A549 (cell line): ENCODE measurements at regions not wholly inside any gene's neighbourhood (a gene's known extent, or its start where the extent isn't known, plus 50 kb on each side); places are given as distances from the start of the nearest gene placed in this dataset.

Experiments
- ATAC-seq, 2 experiments: fragments of 200-7000 bp in 1 of 2; fragments of >200 bp in 1 of 2; cut with Nextera tagmentation in 1 of 2; cut with Tn5 transposase in 1 of 2; 3 replicates each; pipeline versions ENCODE4 v1.8.0 to v1.9.1; 2018 to 2020; ENCODE audit warnings: mild to moderate bottlenecking in 1 of 2, moderate library complexity in 1 of 2
- CTCF ChIA-PET: fragments of 300-600 bp; sonication (Branson Sonifier 250); formaldehyde crosslinking; extraction: SDS; loops from one replicate; lab custom pipeline; 2021; ENCODE audit warnings: antibody characterized with exemption, inconsistent platforms; lab: Yijun Ruan, JAX
- POLR2A ChIA-PET: fragments of 350-600 bp; formaldehyde crosslinking; extraction: SDS; loops from one replicate; lab custom pipeline; 2021; ENCODE audit warnings: antibody characterized with exemption, inconsistent platforms; lab: Yijun Ruan, JAX
- DNase-seq, 2 experiments: peaks; one replicate each; pipeline versions ENCODE4 v3.0.0 to v3.0.0-alpha.2; 2011 to 2016; ENCODE audit warnings: low read depth in 1 of 2, low spot score in 1 of 2
- FAIRE-seq: peaks from 2 replicates; lab custom pipeline; 2011; peaks lifted over from hg19 to GRCh38; lab: Jason Lieb, UNC
- H3K27ac ChIP-seq, 2 experiments: fragments of >200 bp; sonication (Bioruptor Twin); formaldehyde crosslinking; 3 replicates each; pipeline ENCODE4 v1.5.1; 2016 to 2017
- H3K4me1 ChIP-seq: fragments of >200 bp; sonication (Bioruptor Twin); formaldehyde crosslinking; 3 replicates; pipeline ENCODE4 v1.6.1; 2016
- H3K4me2 ChIP-seq: fragments of >200 bp; sonication (Bioruptor Twin); formaldehyde crosslinking; 3 replicates; pipeline ENCODE4 v1.6.1; 2016
- H3K4me3 ChIP-seq: fragments of >200 bp; sonication (Bioruptor Twin); formaldehyde crosslinking; 3 replicates; pipeline ENCODE4 v1.5.1; 2016
- H3K9me3 ChIP-seq: fragments of >200 bp; sonication (Bioruptor Twin); formaldehyde crosslinking; 3 replicates; pipeline ENCODE4 v1.6.1; 2016
- ATOH8 ChIP-seq: fragments of 250-450 bp; sonication (Bioruptor Pico); IDR thresholded peaks from 2 replicates; pipeline ENCODE4 v1.5.0; 2020; ENCODE audit warnings: low read depth, mild to moderate bottlenecking, moderate library complexity
- CBX2 ChIP-seq: fragments of 200-600 bp; sonication (generic); IDR thresholded peaks from 2 replicates; pipeline ENCODE4 v1.6.1; 2016; ENCODE audit warnings: low read depth, mild to moderate bottlenecking, borderline replicate concordance
- CBX8 ChIP-seq: fragments of 200-600 bp; sonication (generic); IDR thresholded peaks from 2 replicates; pipeline ENCODE4 v1.6.1; 2016
- CHD4 ChIP-seq: fragments of 200-600 bp; sonication (generic); IDR thresholded peaks from 2 replicates; pipeline ENCODE4 v1.6.1; 2016; ENCODE audit warnings: antibody characterized with exemption, mild to moderate bottlenecking, borderline replicate concordance
- EP300 ChIP-seq, 2 experiments: fragments of >200 bp; sonication (Bioruptor Twin); formaldehyde crosslinking; IDR thresholded peaks; 2 replicates in 1 of 2; 3 replicates in 1 of 2; pipeline ENCODE4 v1.6.1; 2016 to 2017
- FOSB ChIP-seq: fragments of 250-450 bp; sonication (Bioruptor Pico); IDR thresholded peaks from 2 replicates; pipeline ENCODE4 v1.5.0; 2020; ENCODE audit warnings: mild to moderate bottlenecking, moderate library complexity
- FOXS1 ChIP-seq: fragments of 250-450 bp; sonication (Bioruptor Pico); IDR thresholded peaks from 2 replicates; pipeline ENCODE4 v1.5.0; 2020; ENCODE audit warnings: mild to moderate bottlenecking, moderate library complexity
- GATA3 ChIP-seq: IDR thresholded peaks from 2 replicates; pipeline ENCODE4 v1.6.1; 2012; ENCODE audit warnings: borderline replicate concordance
- HOXB13 ChIP-seq: fragments of 250-450 bp; sonication (Bioruptor Pico); IDR thresholded peaks from 2 replicates; pipeline ENCODE4 v1.5.0; 2020; ENCODE audit warnings: low read depth, mild to moderate bottlenecking, moderate library complexity
- JUNB ChIP-seq: fragments of >200 bp; sonication (Bioruptor Twin); formaldehyde crosslinking; IDR thresholded peaks from 2 replicates; pipeline ENCODE4 v1.6.1; 2016
- MAX ChIP-seq: IDR thresholded peaks from 2 replicates; pipeline ENCODE4 v1.6.1; 2012
- MAZ ChIP-seq: fragments of 150-350 bp; IDR thresholded peaks from 2 replicates; pipeline ENCODE4 v1.6.1; 2014; ENCODE audit warnings: antibody characterized with exemption, low read depth, low read length, borderline replicate concordance
- NR3C1 ChIP-seq: fragments of >200 bp; sonication (Bioruptor Twin); formaldehyde crosslinking; IDR thresholded peaks from 3 replicates; pipeline ENCODE4 v1.6.1; 2017
- PBX3 ChIP-seq: IDR thresholded peaks from 2 replicates; pipeline ENCODE4 v1.6.1; 2012
- RAD21 ChIP-seq, 2 experiments: fragments of >200 bp in 1 of 2; sonication (Bioruptor Twin) in 1 of 2; formaldehyde crosslinking in 1 of 2; IDR thresholded peaks in 1 of 2; conservative IDR thresholded peaks in 1 of 2; 2 replicates in 1 of 2; 3 replicates in 1 of 2; pipeline ENCODE4 v1.6.1; 2012 to 2018; ENCODE audit warnings: inconsistent platforms in 1 of 2
- REST ChIP-seq: fragments of 200-600 bp; sonication (generic); IDR thresholded peaks from 2 replicates; pipeline ENCODE4 v1.6.1; 2016; ENCODE audit warnings: antibody characterized with exemption, mild to moderate bottlenecking, moderate library complexity
- SMC3 ChIP-seq: fragments of >200 bp; sonication (Bioruptor Twin); formaldehyde crosslinking; IDR thresholded peaks from 3 replicates; pipeline ENCODE4 v1.6.1; 2018; ENCODE audit warnings: inconsistent platforms
- SREBF2 ChIP-seq: fragments of 450-650 bp; IDR thresholded peaks from 2 replicates; pipeline ENCODE4 v1.6.1; 2014; ENCODE audit warnings: mild to moderate bottlenecking, moderate library complexity
- TFCP2L1 ChIP-seq: fragments of 250-450 bp; sonication (Bioruptor Pico); IDR thresholded peaks from 2 replicates; pipeline ENCODE4 v1.5.0; 2021; ENCODE audit warnings: mild to moderate bottlenecking
- USF2 ChIP-seq: fragments of 450-650 bp; IDR thresholded peaks from 2 replicates; pipeline ENCODE4 v1.6.1; 2014; ENCODE audit warnings: antibody characterized with exemption
- ZFP36 ChIP-seq: fragments of 450-650 bp; IDR thresholded peaks from 2 replicates; pipeline ENCODE4 v1.6.1; 2014; ENCODE audit warnings: borderline replicate concordance; ENCODE audit not compliant: partially characterized antibody
- ZSCAN20 ChIP-seq: fragments of 250-450 bp; sonication (Bioruptor Pico); IDR thresholded peaks from 2 replicates; pipeline ENCODE4 v1.8.0; 2022; ENCODE audit warnings: mild to moderate bottlenecking, moderate library complexity
- WGBS: methylation state at CpG from one replicate; pipeline ENCODE4 v1.1.6; 2017; ENCODE audit errors: missing lambda C conversion rate; 5-methylcytosine and 5-hydroxymethylcytosine counted together

- TF ChIP-seq PBX3 = no peak
- no peak for TF ChIP-seq RAD21 (conservative IDR thresholded peaks at IDR 0.05 in 1 of 2, IDR thresholded peaks at IDR 0.05 in 1 of 2)
- no peak for TF ChIP-seq JUNB
- TF ChIP-seq FOXS1 (CRISPR knock-in tag) = no peak
- TF ChIP-seq CHD4 = no peak
- TF ChIP-seq CBX8 = no peak
- TF ChIP-seq CBX2 = no peak
- TF ChIP-seq MAZ = no peak
- no peak for TF ChIP-seq GATA3
- TF ChIP-seq ZFP36 = no peak
- no peak for TF ChIP-seq SREBF2
- no peak for TF ChIP-seq HOXB13 (CRISPR knock-in tag)
- TF ChIP-seq USF2 = no peak
- no peak for TF ChIP-seq TFCP2L1
- TF ChIP-seq SMC3 = no peak
- TF ChIP-seq MAX = no peak
- TF ChIP-seq REST = no peak
- no peak for TF ChIP-seq EP300 (IDR thresholded peaks at IDR 0.05)
- no peak for TF ChIP-seq ZSCAN20
- TF ChIP-seq NR3C1 = no peak
- CTCF ChIA-PET = no interaction called here
- DNase-seq = no peak
- Histone ChIP-seq H3K9me3 (no peaks in the 10 kb centered on the region), H3K4me3 (no peak overlapping the region), H3K4me2 (no peak overlapping the region), H3K4me1 (no peaks in the 10 kb centered on the region), H3K27ac (no peak overlapping the region)
- POLR2A ChIA-PET = no interaction called here
- ATAC-seq = no peak
- 21% methylated on average over 2 of the region's 2 CpGs for WGBS
- no peak for FAIRE-seq
Observed at GRCh38 chr5:51539232-51539631, 156.0 kb downstream of the ISL1 start.

- DNase-seq (no peak), ATAC-seq (no peak), FAIRE-seq (no peak)
- Histone ChIP-seq H3K27ac (no peak overlapping the region), H3K4me2 (no peak overlapping the region), H3K9me3 (no peaks in the 10 kb centered on the region), H3K4me1 (no peaks in the 10 kb centered on the region), H3K4me3 (no peak overlapping the region)
- POLR2A ChIA-PET = no interaction called here
- TF ChIP-seq ATOH8 = no peak
- no peak for TF ChIP-seq RAD21 (conservative IDR thresholded peaks at IDR 0.05 in 1 of 2, IDR thresholded peaks at IDR 0.05 in 1 of 2)
- no peak for TF ChIP-seq FOSB (CRISPR knock-in tag)
- CTCF ChIA-PET = no interaction called here
- 12% methylated on average over 2 of the region's 2 CpGs for WGBS
Observed at GRCh38 chr5:51544031-51544785, 161.0 kb downstream of the ISL1 start.
